ENCODE measurements at regions not wholly inside any gene's neighbourhood (a gene's known extent, or its start where the extent isn't known, plus 50 kb on each side); places are given as distances from the start of the nearest gene placed in this dataset.

GRCh38 chr4:84407554-84408407 is 91.3 kb downstream of the NKX6-1 start:
- TF ChIP-seq POLR2A (IDR thresholded peaks at IDR 0.05) (no peak), CTCF (IDR thresholded peaks at IDR 0.05) (no peak), EP300 (IDR thresholded peaks at IDR 0.05) (no peak)
- Histone ChIP-seq H3K4me1 (ENCODE audit: insufficient read depth) (no peaks in the 10 kb centered on the region), H3K27me3 (no peaks in the 10 kb centered on the region), H3K36me3 (no peaks in the 10 kb centered on the region), H3K4me3 (no peak overlapping the region), H3K9me3 (no peaks in the 10 kb centered on the region), H3K27ac (no peak overlapping the region)
- WGBS, 3 donors = 72 to 76% (median 76%) methylated on average over 6 of the region's 6 CpGs
- DNase-seq = no peak
- intact Hi-C loops (cut with DNase I) = no loop called here

DNA sequence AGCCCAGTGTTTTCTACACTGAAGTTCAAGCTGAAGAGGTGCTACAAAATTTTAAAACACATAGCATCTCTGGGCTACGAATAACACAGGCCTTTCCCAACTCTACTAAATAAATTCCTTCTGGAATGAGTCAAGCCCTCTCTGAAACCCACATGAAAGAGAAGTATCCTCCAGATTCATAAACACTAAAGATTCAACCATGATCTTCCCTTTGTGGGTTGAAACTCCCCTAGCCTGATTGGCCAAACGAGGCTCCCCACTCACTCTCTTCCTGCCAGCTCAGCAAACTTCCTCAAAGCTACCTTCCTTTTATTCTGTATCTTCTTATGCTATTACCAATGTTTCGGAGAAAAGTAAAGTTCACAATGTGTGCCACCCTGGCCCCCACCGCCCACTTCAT is 95.4 kb downstream of the NKX6-1 start:
- WGBS, 3 donors = 47 to 54% (median 47%) methylated on average over 4 of the region's 4 CpGs
- H3K36me3 ChIP-seq = no peaks in the 10 kb centered on the region
- no peak for TF ChIP-seq POLR2A (IDR thresholded peaks at IDR 0.05)
- TF ChIP-seq CTCF (IDR thresholded peaks at IDR 0.05) = no peak
- TF ChIP-seq EP300 (IDR thresholded peaks at IDR 0.05) = no peak
- H3K9me3 ChIP-seq = no peaks in the 10 kb centered on the region
- intact Hi-C loops (cut with DNase I) = no loop called here
- H3K27ac ChIP-seq = no peak overlapping the region
- no peaks in the 10 kb centered on the region for H3K4me1 ChIP-seq (ENCODE audit: insufficient read depth)
- H3K27me3 ChIP-seq = no peaks in the 10 kb centered on the region
- no peak overlapping the region for H3K4me3 ChIP-seq
- DNase-seq = no peak

DNA sequence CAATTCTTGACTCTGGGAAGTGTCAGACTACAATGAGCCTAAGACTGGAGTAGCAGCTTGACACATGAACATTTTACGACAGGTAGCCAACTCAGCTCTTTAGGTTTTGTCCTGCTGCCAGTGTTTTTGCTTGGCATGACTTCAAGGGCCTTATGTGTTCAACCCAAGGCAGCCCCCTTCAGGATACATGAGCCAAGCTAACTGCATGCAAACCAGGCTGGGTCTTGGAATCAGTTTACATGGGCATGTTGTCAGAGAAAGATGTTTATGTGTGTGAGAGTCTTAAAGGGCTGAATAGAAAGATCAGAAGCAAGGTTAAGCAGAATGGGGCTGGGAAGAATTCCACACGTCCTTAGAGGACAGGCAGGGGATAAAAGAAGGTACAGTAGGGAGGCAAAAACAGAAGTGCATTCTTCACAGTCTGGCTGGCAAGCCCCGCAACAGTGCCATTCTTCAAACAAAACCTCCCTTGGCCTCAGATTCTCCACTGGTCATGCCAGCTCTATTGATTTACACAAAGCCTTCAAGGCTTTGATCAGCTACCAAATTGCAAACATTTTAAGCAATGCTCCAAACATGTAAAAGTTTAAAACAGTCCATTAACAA is 97.3 kb downstream of the NKX6-1 start:
- Histone ChIP-seq H3K9me3 (no peaks in the 10 kb centered on the region), H3K27ac (no peak overlapping the region), H3K4me3 (no peak overlapping the region), H3K27me3 (no peaks in the 10 kb centered on the region), H3K4me1 (ENCODE audit: insufficient read depth) (no peaks in the 10 kb centered on the region), H3K36me3 (no peaks in the 10 kb centered on the region)
- DNase-seq = no peak
- TF ChIP-seq CTCF (IDR thresholded peaks at IDR 0.05) (no peak), POLR2A (IDR thresholded peaks at IDR 0.05) (no peak), EP300 (IDR thresholded peaks at IDR 0.05) (no peak)
- intact Hi-C loops (cut with DNase I) = no loop called here
- 25 to 35% (median 27%) methylated on average over 3 of the region's 3 CpGs for WGBS, 3 donors

DNA sequence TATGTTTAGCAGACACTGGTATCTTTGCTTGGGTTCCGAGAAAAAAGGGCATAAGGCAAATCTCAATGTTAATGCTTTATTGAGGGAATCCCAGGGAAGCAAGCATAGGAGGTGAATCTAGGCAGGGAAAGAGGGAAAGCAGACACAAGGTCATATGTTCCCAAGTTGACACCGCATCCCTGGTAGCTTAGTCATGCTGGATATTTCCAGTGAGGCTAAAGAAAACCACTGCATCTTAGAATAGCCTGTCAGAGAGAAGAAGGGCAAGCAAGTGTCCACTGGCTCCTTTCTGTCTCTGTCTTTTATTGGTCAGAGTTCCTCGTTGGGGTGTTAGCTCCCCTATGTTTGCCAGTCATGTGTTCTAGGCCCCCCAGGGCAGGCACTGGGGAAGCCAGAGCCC is 104.7 kb downstream of the NKX6-1 start:
- Histone ChIP-seq H3K27me3 (no peaks in the 10 kb centered on the region), H3K9me3 (no peaks in the 10 kb centered on the region), H3K27ac (no peak overlapping the region), H3K4me3 (no peak overlapping the region), H3K36me3 (no peaks in the 10 kb centered on the region), H3K4me1 (ENCODE audit: insufficient read depth) (no peaks in the 10 kb centered on the region)
- TF ChIP-seq CTCF (IDR thresholded peaks at IDR 0.05) (no peak), POLR2A (IDR thresholded peaks at IDR 0.05) (no peak), EP300 (IDR thresholded peaks at IDR 0.05) (no peak)
- DNase-seq = no peak
- intact Hi-C loops (cut with DNase I) = no loop called here
- 70 to 83% (median 72%) methylated on average over 3 of the region's 3 CpGs for WGBS, 3 donors
